NCI-H82 treated with DMSO at 0.1 percent for 48 hours (cell line): ENCODE measurements at regions not wholly inside any gene's neighbourhood (a gene's known extent, or its start where the extent isn't known, plus 50 kb on each side); places are given as distances from the start of the nearest gene placed in this dataset.
A peak's percentile ranks its signal among the peaks of the same experiment; 100 is the strongest.

Experiments used
- DNase-seq: peaks from one replicate; lab custom pipeline; 2025; ENCODE audit not compliant: unreplicated experiment; lab: John Stamatoyannopoulos, UW

GRCh38 chr1:91152331-91152730, 130.5 kb upstream of the ZNF644 start:
- no peak for DNase-seq

- DNase-seq: no peak
Measured at GRCh38 chr1:91151702-91152101, 129.9 kb upstream of the ZNF644 start.

GRCh38 chr1:91148641-91149069, 126.8 kb upstream of the ZNF644 start:
- DNase-seq: no peak

GRCh38 chr1:91141858-91142257, 120.0 kb upstream of the ZNF644 start:
- DNase-seq: no peak

GRCh38 chr1:91138959-91139358, 117.1 kb upstream of the ZNF644 start:
- no peak for DNase-seq

- DNase-seq: no peak
Measured at GRCh38 chr1:91137173-91137852, 115.5 kb upstream of the ZNF644 start.

GRCh38 chr1:91135799-91136198, 114.0 kb upstream of the ZNF644 start:
- no peak for DNase-seq

- no peak for DNase-seq
Measured at GRCh38 chr1:91133248-91133647, 111.4 kb upstream of the ZNF644 start.

GRCh38 chr1:91130256-91130985, 108.6 kb upstream of the ZNF644 start:
- DNase-seq: no peak

- no peak for DNase-seq
Measured at GRCh38 chr1:91129458-91129857, 107.6 kb upstream of the ZNF644 start.

- peak; percentile 30 for DNase-seq
Measured at GRCh38 chr1:91129017-91129416, 107.2 kb upstream of the ZNF644 start.

- no peak for DNase-seq
Measured at GRCh38 chr1:91124989-91125417, 103.2 kb upstream of the ZNF644 start.

- no peak for DNase-seq
Measured at GRCh38 chr1:91124290-91124985, 102.6 kb upstream of the ZNF644 start.

GRCh38 chr1:91123773-91124172, 101.9 kb upstream of the ZNF644 start:
- no peak for DNase-seq

- DNase-seq: no peak
Measured at GRCh38 chr1:91123319-91123718, 101.5 kb upstream of the ZNF644 start.

GRCh38 chr1:91122106-91122717, 100.4 kb upstream of the ZNF644 start:
- no peak for DNase-seq

- no peak for DNase-seq
Measured at GRCh38 chr1:91121366-91121765, 99.5 kb upstream of the ZNF644 start.

- DNase-seq: no peak
Measured at GRCh38 chr1:91120936-91121335, 99.1 kb upstream of the ZNF644 start.

GRCh38 chr1:91120421-91120820, 98.6 kb upstream of the ZNF644 start:
- DNase-seq: no peak

- no peak for DNase-seq
Measured at GRCh38 chr1:91104712-91105111, 82.9 kb upstream of the ZNF644 start.

GRCh38 chr1:91101328-91101727, 79.5 kb upstream of the ZNF644 start:
- DNase-seq: no peak
